K562 (cell line): ENCODE measurements at regions not wholly inside any gene's neighbourhood (a gene's known extent, or its start where the extent isn't known, plus 50 kb on each side); places are given as distances from the start of the nearest gene placed in this dataset.

ENCODE experiments used
- DPF2 ChIP-seq: fragments of 450-650 bp; IDR thresholded peaks from 2 replicates; pipeline ENCODE4 v1.6.1; 2016
- MYC ChIP-seq, 2 experiments: fragments of 250-450 bp in 1 of 2; sonication (Bioruptor Pico) in 1 of 2; IDR thresholded peaks; 2 replicates each; pipeline versions ENCODE4 v1.5.1 to v1.6.1; 2012 to 2021; ENCODE audit warnings: low read depth in 2 of 2, borderline replicate concordance in 1 of 2, improper control_type of control experiment in 1 of 2, low read length in 1 of 2, mild to moderate bottlenecking in 1 of 2, moderate library complexity in 1 of 2
- SETDB1 ChIP-seq: IDR thresholded peaks from one replicate; pipeline ENCODE4 v1.6.1; 2012; ENCODE audit warnings: low read length, control low read depth, inconsistent platforms
- SMARCE1 ChIP-seq: fragments of 450-650 bp; IDR thresholded peaks from 2 replicates; pipeline ENCODE4 v1.7.1; 2016; ENCODE audit warnings: mild to moderate bottlenecking
- ZBTB8A ChIP-seq: fragments of 450-650 bp; IDR thresholded peaks from 2 replicates; pipeline ENCODE4 v1.6.1; 2018; ENCODE audit warnings: mild to moderate bottlenecking, moderate library complexity; ENCODE audit not compliant: partially characterized antibody
- ZNF780A ChIP-seq: fragments of 250-450 bp; sonication (Bioruptor Pico); IDR thresholded peaks from 2 replicates; pipeline ENCODE4 v1.5.0; 2021; ENCODE audit warnings: mild to moderate bottlenecking
- TF ChIP-seq, protein P1 (sequence below), 3 experiments: IDR thresholded peaks in 2 of 3; conservative IDR thresholded peaks in 1 of 3; 2 replicates each; pipeline ENCODE4 v1.5.1; 2011 to 2012; ENCODE audit warnings: low read length in 3 of 3, mild to moderate bottlenecking in 3 of 3, control low read depth in 2 of 3, improper control_type of control experiment in 1 of 3, inconsistent platforms in 1 of 3, low read depth in 1 of 3, mixed read lengths in 1 of 3, moderate library complexity in 1 of 3; ENCODE audit not compliant: insufficient read depth in 2 of 3
- TF ChIP-seq, protein P2 (sequence below): fragments of 250-450 bp; sonication (Bioruptor Pico); IDR thresholded peaks from 2 replicates; pipeline ENCODE4 v1.5.0; 2021
- TF ChIP-seq, protein P3 (sequence below): fragments of 450-650 bp; IDR thresholded peaks from 2 replicates; pipeline ENCODE4 v1.6.1; 2014; ENCODE audit warnings: low read depth, mild to moderate bottlenecking, moderate library complexity, borderline replicate concordance
- TF ChIP-seq, protein P4 (sequence below): fragments of 450-650 bp; formaldehyde crosslinking; IDR thresholded peaks from 2 replicates; pipeline ENCODE4 v1.4.0; 2022; ENCODE audit warnings: missing genetic modification characterization

DNA sequence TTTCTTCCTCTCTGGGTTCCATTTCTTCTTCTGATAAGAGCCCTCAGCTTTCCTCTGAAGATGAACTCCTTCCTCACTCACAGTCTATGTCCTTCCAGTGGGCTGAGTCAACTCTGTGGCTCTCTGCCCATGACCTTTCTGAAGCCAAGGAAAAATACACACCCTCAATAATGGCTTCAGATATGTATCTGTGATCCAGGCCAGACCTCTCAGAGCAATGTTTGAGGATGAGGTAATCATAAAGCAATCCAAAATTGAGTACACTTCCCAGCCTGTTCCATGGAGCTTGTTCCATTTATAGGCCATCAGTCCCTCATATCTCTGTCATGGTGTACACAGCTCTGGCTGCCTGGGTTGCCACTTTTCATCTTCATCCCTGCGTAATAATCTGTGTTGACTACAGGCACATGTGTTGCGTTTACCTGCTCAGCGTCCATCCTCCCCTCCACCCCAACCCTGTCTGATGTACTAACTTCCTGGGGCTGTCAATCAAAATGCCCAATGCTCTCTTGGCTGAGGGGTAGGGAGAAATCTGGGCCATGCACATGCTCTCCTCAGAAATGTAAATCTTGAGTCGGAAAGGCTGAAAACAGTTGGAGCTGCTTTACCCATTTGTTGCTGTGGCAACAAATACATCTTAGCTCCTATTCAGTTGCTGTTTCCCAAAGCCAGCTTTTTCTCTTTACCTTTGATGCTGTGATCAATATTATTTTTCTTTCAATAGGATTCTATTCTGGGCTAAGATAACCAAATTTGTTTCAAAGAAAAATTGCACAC lies 377.8 kb upstream of the TMEM132C start:
- TF ChIP-seq, protein P1, sequence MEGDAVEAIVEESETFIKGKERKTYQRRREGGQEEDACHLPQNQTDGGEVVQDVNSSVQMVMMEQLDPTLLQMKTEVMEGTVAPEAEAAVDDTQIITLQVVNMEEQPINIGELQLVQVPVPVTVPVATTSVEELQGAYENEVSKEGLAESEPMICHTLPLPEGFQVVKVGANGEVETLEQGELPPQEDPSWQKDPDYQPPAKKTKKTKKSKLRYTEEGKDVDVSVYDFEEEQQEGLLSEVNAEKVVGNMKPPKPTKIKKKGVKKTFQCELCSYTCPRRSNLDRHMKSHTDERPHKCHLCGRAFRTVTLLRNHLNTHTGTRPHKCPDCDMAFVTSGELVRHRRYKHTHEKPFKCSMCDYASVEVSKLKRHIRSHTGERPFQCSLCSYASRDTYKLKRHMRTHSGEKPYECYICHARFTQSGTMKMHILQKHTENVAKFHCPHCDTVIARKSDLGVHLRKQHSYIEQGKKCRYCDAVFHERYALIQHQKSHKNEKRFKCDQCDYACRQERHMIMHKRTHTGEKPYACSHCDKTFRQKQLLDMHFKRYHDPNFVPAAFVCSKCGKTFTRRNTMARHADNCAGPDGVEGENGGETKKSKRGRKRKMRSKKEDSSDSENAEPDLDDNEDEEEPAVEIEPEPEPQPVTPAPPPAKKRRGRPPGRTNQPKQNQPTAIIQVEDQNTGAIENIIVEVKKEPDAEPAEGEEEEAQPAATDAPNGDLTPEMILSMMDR (IDR thresholded peaks at IDR 0.05 in 2 of 3, conservative IDR thresholded peaks at IDR 0.05 in 1 of 3; ENCODE audit: insufficient read depth in 2 of 3, low read depth in 1 of 3, low read length in 3 of 3) = no peak
- no peak for TF ChIP-seq MYC (IDR thresholded peaks at IDR 0.05; ENCODE audit: low read depth, low read length)
- no peak for TF ChIP-seq MYC (CRISPR knock-in tag; IDR thresholded peaks at IDR 0.05; ENCODE audit: borderline replicate concordance, low read depth)
- TF ChIP-seq ZBTB8A = no peak
- TF ChIP-seq, protein P2, sequence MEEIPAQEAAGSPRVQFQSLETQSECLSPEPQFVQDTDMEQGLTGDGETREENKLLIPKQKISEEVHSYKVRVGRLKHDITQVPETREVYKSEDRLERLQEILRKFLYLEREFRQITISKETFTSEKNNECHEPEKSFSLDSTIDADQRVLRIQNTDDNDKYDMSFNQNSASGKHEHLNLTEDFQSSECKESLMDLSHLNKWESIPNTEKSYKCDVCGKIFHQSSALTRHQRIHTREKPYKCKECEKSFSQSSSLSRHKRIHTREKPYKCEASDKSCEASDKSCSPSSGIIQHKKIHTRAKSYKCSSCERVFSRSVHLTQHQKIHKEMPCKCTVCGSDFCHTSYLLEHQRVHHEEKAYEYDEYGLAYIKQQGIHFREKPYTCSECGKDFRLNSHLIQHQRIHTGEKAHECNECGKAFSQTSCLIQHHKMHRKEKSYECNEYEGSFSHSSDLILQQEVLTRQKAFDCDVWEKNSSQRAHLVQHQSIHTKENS (CRISPR knock-in tag) = no peak
- no peak for TF ChIP-seq SETDB1
- no peak for TF ChIP-seq ZNF780A
- no peak for TF ChIP-seq DPF2
- TF ChIP-seq SMARCE1 = no peak
- TF ChIP-seq, protein P3, sequence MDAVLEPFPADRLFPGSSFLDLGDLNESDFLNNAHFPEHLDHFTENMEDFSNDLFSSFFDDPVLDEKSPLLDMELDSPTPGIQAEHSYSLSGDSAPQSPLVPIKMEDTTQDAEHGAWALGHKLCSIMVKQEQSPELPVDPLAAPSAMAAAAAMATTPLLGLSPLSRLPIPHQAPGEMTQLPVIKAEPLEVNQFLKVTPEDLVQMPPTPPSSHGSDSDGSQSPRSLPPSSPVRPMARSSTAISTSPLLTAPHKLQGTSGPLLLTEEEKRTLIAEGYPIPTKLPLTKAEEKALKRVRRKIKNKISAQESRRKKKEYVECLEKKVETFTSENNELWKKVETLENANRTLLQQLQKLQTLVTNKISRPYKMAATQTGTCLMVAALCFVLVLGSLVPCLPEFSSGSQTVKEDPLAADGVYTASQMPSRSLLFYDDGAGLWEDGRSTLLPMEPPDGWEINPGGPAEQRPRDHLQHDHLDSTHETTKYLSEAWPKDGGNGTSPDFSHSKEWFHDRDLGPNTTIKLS = no peak
- TF ChIP-seq, protein P4, sequence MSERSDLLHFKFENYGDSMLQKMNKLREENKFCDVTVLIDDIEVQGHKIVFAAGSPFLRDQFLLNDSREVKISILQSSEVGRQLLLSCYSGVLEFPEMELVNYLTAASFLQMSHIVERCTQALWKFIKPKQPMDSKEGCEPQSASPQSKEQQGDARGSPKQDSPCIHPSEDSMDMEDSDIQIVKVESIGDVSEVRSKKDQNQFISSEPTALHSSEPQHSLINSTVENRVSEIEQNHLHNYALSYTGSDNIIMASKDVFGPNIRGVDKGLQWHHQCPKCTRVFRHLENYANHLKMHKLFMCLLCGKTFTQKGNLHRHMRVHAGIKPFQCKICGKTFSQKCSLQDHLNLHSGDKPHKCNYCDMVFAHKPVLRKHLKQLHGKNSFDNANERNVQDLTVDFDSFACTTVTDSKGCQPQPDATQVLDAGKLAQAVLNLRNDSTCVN (CRISPR knock-in tag) = no peak
